ENCODE measurements at regions not wholly inside any gene's neighbourhood (a gene's known extent, or its start where the extent isn't known, plus 50 kb on each side); places are given as distances from the start of the nearest gene placed in this dataset.

GRCh38 chr20:11350126-11351005, 567.3 kb upstream of the BTBD3 start:
- ATAC-seq (ENCODE audit: low read depth) (no peak), DNase-seq (no peak)
- no peaks in the 10 kb centered on the region for H3K36me3 Mint-ChIP-seq (ENCODE audit: low read depth)
- ChIA-PET POLR2A (no interaction called here), CTCF (no interaction called here)
- no peaks in the 10 kb centered on the region for H3K4me1 Mint-ChIP-seq
- intact Hi-C loops (cut with micrococcal nuclease): no loop called here
- H3K4me3 Mint-ChIP-seq: no peak overlapping the region
- H3K9me3 Mint-ChIP-seq: peaks cover 3% of the 10 kb centered on the region
- no peaks in the 10 kb centered on the region for H3K27me3 Mint-ChIP-seq
- TF ChIP-seq CTCF (IDR thresholded peaks at IDR 0.05): no peak
- no peak overlapping the region for H3K27ac Mint-ChIP-seq

- ATAC-seq (ENCODE audit: low read depth) (no peak), DNase-seq (no peak)
- Mint-ChIP-seq H3K36me3 (ENCODE audit: low read depth) (no peaks in the 10 kb centered on the region), H3K27ac (no peak overlapping the region), H3K4me1 (no peaks in the 10 kb centered on the region), H3K4me3 (no peak overlapping the region), H3K9me3 (no peaks in the 10 kb centered on the region), H3K27me3 (no peaks in the 10 kb centered on the region)
- intact Hi-C loops (cut with micrococcal nuclease): no loop called here
- no peak for TF ChIP-seq CTCF (IDR thresholded peaks at IDR 0.05)
- POLR2A ChIA-PET: no interaction called here
- CTCF ChIA-PET: no interaction called here
Measured at GRCh38 chr20:11352041-11352440, 565.7 kb upstream of the BTBD3 start.

GRCh38 chr20:11354846-11355245, 562.8 kb upstream of the BTBD3 start:
- Mint-ChIP-seq H3K4me3 (no peak overlapping the region), H3K9me3 (peaks cover 2% of the 10 kb centered on the region), H3K4me1 (no peaks in the 10 kb centered on the region), H3K36me3 (ENCODE audit: low read depth) (no peaks in the 10 kb centered on the region), H3K27ac (no peak overlapping the region), H3K27me3 (no peaks in the 10 kb centered on the region)
- intact Hi-C loops (cut with micrococcal nuclease): no loop called here
- DNase-seq (no peak), ATAC-seq (ENCODE audit: low read depth) (no peak)
- POLR2A ChIA-PET: no interaction called here
- CTCF ChIA-PET: no interaction called here
- no peak for TF ChIP-seq CTCF (IDR thresholded peaks at IDR 0.05)

GRCh38 chr20:11355345-11355744, 562.3 kb upstream of the BTBD3 start:
- Mint-ChIP-seq H3K27ac (no peak overlapping the region), H3K4me1 (no peaks in the 10 kb centered on the region), H3K27me3 (no peaks in the 10 kb centered on the region), H3K36me3 (ENCODE audit: low read depth) (no peaks in the 10 kb centered on the region), H3K9me3 (peaks cover 4% of the 10 kb centered on the region), H3K4me3 (no peak overlapping the region)
- ChIA-PET POLR2A (no interaction called here), CTCF (no interaction called here)
- no peak for TF ChIP-seq CTCF (IDR thresholded peaks at IDR 0.05)
- intact Hi-C loops (cut with micrococcal nuclease): no loop called here
- ATAC-seq (ENCODE audit: low read depth): no peak
- DNase-seq: no peak

GRCh38 chr20:11356061-11356460, 561.6 kb upstream of the BTBD3 start:
- DNase-seq: no peak
- no peak for TF ChIP-seq CTCF (IDR thresholded peaks at IDR 0.05)
- ATAC-seq (ENCODE audit: low read depth): no peak
- CTCF ChIA-PET: no interaction called here
- no peaks in the 10 kb centered on the region for H3K27me3 Mint-ChIP-seq
- no peak overlapping the region for H3K27ac Mint-ChIP-seq
- intact Hi-C loops (cut with micrococcal nuclease): no loop called here
- H3K36me3 Mint-ChIP-seq (ENCODE audit: low read depth): no peaks in the 10 kb centered on the region
- no peak overlapping the region for H3K4me3 Mint-ChIP-seq
- POLR2A ChIA-PET: no interaction called here
- H3K4me1 Mint-ChIP-seq: no peaks in the 10 kb centered on the region
- H3K9me3 Mint-ChIP-seq: peaks cover 4% of the 10 kb centered on the region

All from activated B cell treated with CpG ODN at 0.5 μM for 24 hours (primary cell).